Panc1 (cell line): ENCODE measurements at regions not wholly inside any gene's neighbourhood (a gene's known extent, or its start where the extent isn't known, plus 50 kb on each side); places are given as distances from the start of the nearest gene placed in this dataset.

Experiments
- ATAC-seq: fragments of 200-7000 bp; cut with Tn5 transposase; 2 replicates; pipeline ENCODE4 v1.9.1; 2020; ENCODE audit warnings: mild to moderate bottlenecking, moderate library complexity
- BruUV-seq: library from RNA; stranded (reverse); fragments of 400-500 nt; replicated peaks from 2 replicates; lab custom pipeline; 2021; lab: Mats Ljungman, UMichigan
- CTCF ChIA-PET: fragments of 300-600 bp; sonication (Branson Sonifier 250); formaldehyde crosslinking; loops from one replicate; lab custom pipeline; 2022; ENCODE audit warnings: antibody characterized with exemption; lab: Charles Lee
- POLR2A ChIA-PET: fragments of 300-600 bp; sonication (Branson Sonifier 250); formaldehyde crosslinking; loops from one replicate; lab custom pipeline; 2022; ENCODE audit warnings: antibody characterized with exemption; lab: Charles Lee
- DNase-seq: peaks from one replicate; pipeline ENCODE4 v3.0.0-alpha.2; 2010; ENCODE audit warnings: low read depth, low spot score
- H3K27ac ChIP-seq: 2 replicates; pipeline ENCODE4 v1.5.1; 2011; ENCODE audit warnings: mild to moderate bottlenecking, low read length, inconsistent platforms
- H3K27me3 ChIP-seq: fragments of 200-500 bp; sonication (Bioruptor generic); 2 replicates; pipeline ENCODE4 v1.6.0; 2014; ENCODE audit warnings: low read length, inconsistent platforms; ENCODE audit not compliant: control insufficient read depth, insufficient read depth
- H3K36me3 ChIP-seq: fragments of 200-500 bp; sonication (Bioruptor generic); 2 replicates; pipeline ENCODE4 v1.5.1; 2014; ENCODE audit warnings: inconsistent platforms, mild to moderate bottlenecking, low read length, moderate library complexity; ENCODE audit not compliant: control insufficient read depth, insufficient read depth
- H3K4me1 ChIP-seq: 2 replicates; pipeline ENCODE4 v1.5.1; 2011; ENCODE audit warnings: inconsistent platforms, mild to moderate bottlenecking, low read length, moderate library complexity; ENCODE audit not compliant: control insufficient read depth, insufficient read depth
- H3K4me3 ChIP-seq, 2 experiments: 2 replicates each; pipeline ENCODE4 v1.5.1; 2011 to 2012; ENCODE audit warnings: low read depth in 2 of 2, low read length in 2 of 2, mild to moderate bottlenecking in 2 of 2, inconsistent platforms in 1 of 2, moderate library complexity in 1 of 2
- H3K9me3 ChIP-seq: fragments of 200-500 bp; sonication (Bioruptor generic); 2 replicates; pipeline ENCODE4 v1.5.1; 2014; ENCODE audit warnings: low read depth, mild to moderate bottlenecking, inconsistent platforms, low read length, moderate library complexity; ENCODE audit not compliant: control insufficient read depth, insufficient read depth
- CTCF ChIP-seq: fragments of 450-650 bp; IDR thresholded peaks from 2 replicates; pipeline ENCODE4 v1.5.1; 2017; ENCODE audit warnings: mild to moderate bottlenecking
- POLR2AphosphoS5 ChIP-seq: IDR thresholded peaks from 2 replicates; pipeline ENCODE4 v1.6.1; 2012; ENCODE audit warnings: mild to moderate bottlenecking, low read depth, low read length, moderate library complexity
- REST ChIP-seq, 2 experiments: IDR thresholded peaks; 2 replicates each; pipeline ENCODE4 v1.6.1; 2011 to 2012; ENCODE audit warnings: low read depth in 2 of 2, control low read depth in 1 of 2, low read length in 1 of 2, mild to moderate bottlenecking in 1 of 2, moderate library complexity in 1 of 2; ENCODE audit not compliant: insufficient read depth in 1 of 2
- SIN3A ChIP-seq: IDR thresholded peaks from 2 replicates; pipeline ENCODE4 v1.6.1; 2012; ENCODE audit warnings: low read depth, mild to moderate bottlenecking, low read length, moderate library complexity, borderline replicate concordance; ENCODE audit not compliant: insufficient read depth
- TCF7L2 ChIP-seq: IDR thresholded peaks from 2 replicates; pipeline ENCODE4 v1.6.1; 2011; ENCODE audit warnings: mild to moderate bottlenecking, low read depth, low read length, inconsistent platforms
- in situ Hi-C: cut with HindIII; loops from 2 replicates; pipeline ENCODE4 v1.10.0; 2016; ENCODE audit warnings: low sequenced_read_pairs, low pct_unique_long_range_greater_than_20kb
- intact Hi-C: fragments of 100-400 bp; cut with micrococcal nuclease; formaldehyde crosslinking; loops from one replicate; pipeline ENCODE4 v1.10.0; 2022; ENCODE audit not compliant: unreplicated experiment

- ATAC-seq (no peak), DNase-seq (no peak)
- in situ Hi-C loops = no loop called here
- ChIA-PET CTCF (no interaction called here), POLR2A (no interaction called here)
- no TSS peak for BruUV-seq
- H3K27me3 ChIP-seq = no peaks in the 10 kb centered on the region
- no peak overlapping the region for H3K4me3 ChIP-seq
- H3K9me3 ChIP-seq = no peaks in the 10 kb centered on the region
- no peaks in the 10 kb centered on the region for H3K4me1 ChIP-seq
- no peaks in the 10 kb centered on the region for H3K36me3 ChIP-seq
- TF ChIP-seq CTCF = no peak
- no peak for TF ChIP-seq SIN3A
- TF ChIP-seq POLR2AphosphoS5 = no peak
- TF ChIP-seq TCF7L2 = no peak
- intact Hi-C loops = no loop called here
- H3K27ac ChIP-seq = no peak overlapping the region
Measured at GRCh38 chr12:125434936-125435443, 369.8 kb downstream of the AACS start.

DNA sequence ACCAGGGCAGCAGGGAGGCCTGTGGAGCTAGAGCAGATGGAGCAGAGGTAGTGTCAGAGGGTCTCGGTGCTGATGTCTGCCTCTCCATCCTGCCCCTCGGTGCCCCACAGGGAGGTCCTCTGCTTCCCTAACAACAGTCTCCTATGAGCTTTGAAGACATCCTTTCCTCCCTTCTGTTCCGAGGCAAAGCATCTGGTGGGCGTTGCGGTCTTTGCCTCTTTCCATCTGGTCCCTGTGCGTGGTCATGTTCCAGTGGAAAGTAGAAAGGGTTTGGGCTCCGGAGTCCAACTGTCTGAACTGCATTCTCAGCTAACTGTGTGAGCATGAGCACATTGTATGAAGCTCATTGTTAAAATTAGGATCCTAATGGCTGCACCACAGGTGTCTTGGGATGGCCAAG lies 370.6 kb downstream of the AACS start:
- no peaks in the 10 kb centered on the region for H3K9me3 ChIP-seq
- no peak for TF ChIP-seq REST (IDR thresholded peaks at IDR 0.05; ENCODE audit: insufficient read depth in 1 of 2, low read depth in 2 of 2, low read length in 1 of 2)
- no peak overlapping the region for H3K27ac ChIP-seq
- CTCF ChIA-PET = no interaction called here
- H3K4me3 ChIP-seq = no peak overlapping the region
- no peaks in the 10 kb centered on the region for H3K27me3 ChIP-seq
- intact Hi-C loops (no loop called here), in situ Hi-C loops (no loop called here)
- H3K36me3 ChIP-seq = no peaks in the 10 kb centered on the region
- DNase-seq (no peak), ATAC-seq (no peak)
- BruUV-seq = no TSS peak
- H3K4me1 ChIP-seq = no peaks in the 10 kb centered on the region
- POLR2A ChIA-PET = no interaction called here

DNA sequence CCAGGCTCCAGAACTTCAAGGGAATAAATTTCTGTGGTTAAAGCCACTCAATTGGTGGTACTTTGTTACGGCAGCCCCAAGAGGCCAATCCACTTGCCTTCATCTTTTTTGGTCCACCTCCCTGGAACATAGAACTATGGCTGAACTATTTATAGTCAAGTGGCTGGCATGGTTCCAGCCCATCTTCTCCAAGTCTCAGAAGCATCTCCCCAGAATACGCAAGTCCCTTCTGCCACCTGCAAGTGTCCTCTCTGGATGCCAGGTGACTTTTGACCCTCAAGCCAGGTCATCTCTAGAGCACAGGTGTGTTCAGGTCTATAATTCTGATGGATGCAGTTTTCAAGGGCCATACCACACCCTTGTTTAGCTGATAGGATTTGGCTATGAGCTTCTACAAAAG lies 371.5 kb downstream of the AACS start:
- no peak for ATAC-seq
- no TSS peak for BruUV-seq

More for the DNA sequence above, 371.5 kb downstream of the AACS start:
- Histone ChIP-seq H3K9me3 (no peaks in the 10 kb centered on the region), H3K4me3 (no peak overlapping the region), H3K36me3 (no peaks in the 10 kb centered on the region), H3K4me1 (no peaks in the 10 kb centered on the region), H3K27me3 (no peaks in the 10 kb centered on the region), H3K27ac (no peak overlapping the region)
- DNase-seq = no peak
- in situ Hi-C loops (no loop called here), intact Hi-C loops (no loop called here)
- TF ChIP-seq POLR2AphosphoS5 (no peak), REST (IDR thresholded peaks at IDR 0.05; ENCODE audit: insufficient read depth in 1 of 2, low read depth in 2 of 2, low read length in 1 of 2) (no peak), SIN3A (no peak), TCF7L2 (no peak), CTCF (no peak)
- POLR2A ChIA-PET = no interaction called here
- CTCF ChIA-PET = no interaction called here
